ENCODE measurements at regions not wholly inside any gene's neighbourhood (a gene's known extent, or its start where the extent isn't known, plus 50 kb on each side); places are given as distances from the start of the nearest gene placed in this dataset.

DNA sequence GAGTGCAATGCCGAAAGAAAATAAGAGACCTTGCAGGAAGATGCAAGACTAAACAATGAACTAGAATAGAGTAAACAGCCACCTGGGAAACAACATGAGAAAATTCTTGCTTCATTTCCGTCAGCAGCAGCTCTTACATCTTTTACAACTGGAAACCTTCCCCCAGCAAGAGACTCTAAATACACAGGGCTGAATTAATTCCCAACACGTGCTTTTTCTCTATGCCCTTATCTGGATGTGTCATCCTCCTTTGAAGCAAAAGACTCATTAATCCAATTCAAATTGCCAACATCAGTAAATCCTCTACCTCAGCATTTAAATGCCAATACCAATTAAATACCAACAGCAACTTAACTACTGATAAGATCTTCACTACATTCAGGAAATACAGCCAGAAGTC, 99.0 kb upstream of the PDE1C start:
- no peak overlapping the region for H3K27ac ChIP-seq
- H3K4me3 ChIP-seq: no peak overlapping the region
- no peaks in the 10 kb centered on the region for H3K4me1 ChIP-seq
- TF ChIP-seq POLR2AphosphoS5 (IDR thresholded peaks at IDR 0.05; ENCODE audit: insufficient read depth in 1 of 2, low read depth in 1 of 2) (no peak), POLR2A (IDR thresholded peaks at IDR 0.05) (no peak)
- TF ChIP-seq, protein P1, sequence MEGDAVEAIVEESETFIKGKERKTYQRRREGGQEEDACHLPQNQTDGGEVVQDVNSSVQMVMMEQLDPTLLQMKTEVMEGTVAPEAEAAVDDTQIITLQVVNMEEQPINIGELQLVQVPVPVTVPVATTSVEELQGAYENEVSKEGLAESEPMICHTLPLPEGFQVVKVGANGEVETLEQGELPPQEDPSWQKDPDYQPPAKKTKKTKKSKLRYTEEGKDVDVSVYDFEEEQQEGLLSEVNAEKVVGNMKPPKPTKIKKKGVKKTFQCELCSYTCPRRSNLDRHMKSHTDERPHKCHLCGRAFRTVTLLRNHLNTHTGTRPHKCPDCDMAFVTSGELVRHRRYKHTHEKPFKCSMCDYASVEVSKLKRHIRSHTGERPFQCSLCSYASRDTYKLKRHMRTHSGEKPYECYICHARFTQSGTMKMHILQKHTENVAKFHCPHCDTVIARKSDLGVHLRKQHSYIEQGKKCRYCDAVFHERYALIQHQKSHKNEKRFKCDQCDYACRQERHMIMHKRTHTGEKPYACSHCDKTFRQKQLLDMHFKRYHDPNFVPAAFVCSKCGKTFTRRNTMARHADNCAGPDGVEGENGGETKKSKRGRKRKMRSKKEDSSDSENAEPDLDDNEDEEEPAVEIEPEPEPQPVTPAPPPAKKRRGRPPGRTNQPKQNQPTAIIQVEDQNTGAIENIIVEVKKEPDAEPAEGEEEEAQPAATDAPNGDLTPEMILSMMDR (IDR thresholded peaks at IDR 0.05): no peak
- H3K27me3 ChIP-seq: no peaks in the 10 kb centered on the region
- no peak for DNase-seq (ENCODE audit: extremely low spot score in 2 of 2)
- no peaks in the 10 kb centered on the region for H3K36me3 ChIP-seq
- intact Hi-C loops (cut with DNase I): no loop called here
- no peaks in the 10 kb centered on the region for H3K9me3 ChIP-seq

DNA sequence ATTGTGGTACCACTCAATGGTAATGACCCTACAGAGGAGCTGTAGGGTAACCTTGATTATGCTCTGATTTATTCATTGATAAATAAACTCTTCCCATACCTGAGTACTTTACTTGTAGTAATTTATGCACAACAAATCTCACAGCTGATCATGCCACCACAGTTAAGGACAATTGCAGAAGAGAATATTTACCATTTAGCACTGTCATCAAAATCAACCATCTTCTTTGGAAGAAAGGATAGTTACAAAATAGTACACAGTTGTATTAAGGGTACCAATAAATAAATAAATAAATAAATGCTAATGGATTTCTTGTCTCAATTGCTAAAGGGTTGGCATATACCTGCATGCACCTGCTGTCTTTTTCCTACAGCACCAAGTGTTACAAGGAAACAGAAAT, 97.6 kb upstream of the PDE1C start:
- H3K36me3 ChIP-seq: no peaks in the 10 kb centered on the region
- H3K9me3 ChIP-seq: no peaks in the 10 kb centered on the region
- H3K27me3 ChIP-seq: no peaks in the 10 kb centered on the region
- TF ChIP-seq, protein P1 (IDR thresholded peaks at IDR 0.05): no peak
- TF ChIP-seq POLR2A (IDR thresholded peaks at IDR 0.05): no peak
- TF ChIP-seq POLR2AphosphoS5 (IDR thresholded peaks at IDR 0.05; ENCODE audit: insufficient read depth in 1 of 2, low read depth in 1 of 2): no peak
- peaks cover 10% of the 10 kb centered on the region for H3K4me1 ChIP-seq
- intact Hi-C loops (cut with DNase I): no loop called here
- H3K27ac ChIP-seq: no peak overlapping the region
- no peak for DNase-seq (ENCODE audit: extremely low spot score in 2 of 2)
- no peak overlapping the region for H3K4me3 ChIP-seq

DNA sequence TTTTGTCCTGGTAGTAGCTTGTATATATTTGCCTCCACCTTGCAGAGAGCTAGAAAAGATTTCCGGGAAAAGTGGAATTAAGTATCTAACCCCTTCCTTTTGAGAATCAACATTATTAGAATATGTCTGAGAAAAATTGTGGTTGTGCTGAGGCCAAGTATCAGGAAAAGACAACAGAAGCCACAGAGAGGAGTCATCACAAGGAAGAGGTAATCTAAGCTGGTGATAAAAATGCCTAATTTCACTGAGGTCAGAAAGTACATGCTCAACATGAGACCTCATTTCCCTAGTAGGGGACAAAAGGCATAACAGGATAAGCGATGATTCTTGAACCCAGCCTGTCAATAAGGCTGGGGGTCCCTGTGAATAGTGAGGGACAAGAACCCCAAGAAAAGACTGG, 97.0 kb upstream of the PDE1C start:
- no peaks in the 10 kb centered on the region for H3K27me3 ChIP-seq
- no peak for DNase-seq (ENCODE audit: extremely low spot score in 2 of 2)
- H3K4me3 ChIP-seq: no peak overlapping the region
- intact Hi-C loops (cut with DNase I): no loop called here
- H3K36me3 ChIP-seq: no peaks in the 10 kb centered on the region
- H3K9me3 ChIP-seq: no peaks in the 10 kb centered on the region
- TF ChIP-seq POLR2AphosphoS5 (IDR thresholded peaks at IDR 0.05; ENCODE audit: insufficient read depth in 1 of 2, low read depth in 1 of 2) (no peak), POLR2A (IDR thresholded peaks at IDR 0.05) (no peak)
- TF ChIP-seq, protein P1 (IDR thresholded peaks at IDR 0.05): no peak
- H3K4me1 ChIP-seq: peaks cover 16% of the 10 kb centered on the region
- no peak overlapping the region for H3K27ac ChIP-seq

DNA sequence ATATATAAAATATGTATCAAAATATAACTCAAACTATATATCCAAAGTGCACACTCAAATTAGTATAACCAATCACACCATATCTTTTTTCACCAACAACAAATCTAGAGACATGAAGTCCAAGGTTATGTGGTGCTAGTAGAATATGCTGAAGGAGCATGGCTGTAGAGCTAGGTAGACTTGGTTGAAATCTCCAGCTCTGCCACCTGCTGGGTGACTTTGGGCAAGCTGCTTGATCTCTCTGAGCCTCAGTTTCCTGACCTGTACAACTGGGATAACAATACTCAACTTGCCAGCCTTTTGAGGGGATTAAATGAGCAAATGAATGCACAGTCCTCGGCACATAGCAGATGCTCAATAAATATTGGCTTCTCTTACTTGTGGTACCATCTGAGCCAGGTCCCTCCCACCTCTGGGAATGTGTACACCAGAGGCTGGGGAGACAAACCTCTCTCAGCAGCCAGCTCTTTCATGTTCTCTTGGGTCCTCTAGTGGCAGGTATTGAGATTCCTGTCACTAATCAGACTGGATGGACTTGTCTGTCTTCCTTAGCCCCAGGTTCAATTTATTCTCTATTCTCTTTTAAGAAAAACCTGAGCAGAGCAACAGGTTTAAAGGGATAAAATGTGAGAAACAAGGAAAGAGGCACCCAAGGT, 94.3 kb upstream of the PDE1C start:
- Histone ChIP-seq H3K9me3 (no peaks in the 10 kb centered on the region), H3K4me1 (peaks cover 16% of the 10 kb centered on the region), H3K27me3 (no peaks in the 10 kb centered on the region), H3K4me3 (no peak overlapping the region), H3K36me3 (no peaks in the 10 kb centered on the region), H3K27ac (no peak overlapping the region)
- DNase-seq (ENCODE audit: extremely low spot score in 2 of 2): no peak
- TF ChIP-seq POLR2A (IDR thresholded peaks at IDR 0.05) (no peak), POLR2AphosphoS5 (IDR thresholded peaks at IDR 0.05; ENCODE audit: insufficient read depth in 1 of 2, low read depth in 1 of 2) (no peak)
- TF ChIP-seq, protein P1 (IDR thresholded peaks at IDR 0.05): no peak
- intact Hi-C loops (cut with DNase I): no loop called here

DNA sequence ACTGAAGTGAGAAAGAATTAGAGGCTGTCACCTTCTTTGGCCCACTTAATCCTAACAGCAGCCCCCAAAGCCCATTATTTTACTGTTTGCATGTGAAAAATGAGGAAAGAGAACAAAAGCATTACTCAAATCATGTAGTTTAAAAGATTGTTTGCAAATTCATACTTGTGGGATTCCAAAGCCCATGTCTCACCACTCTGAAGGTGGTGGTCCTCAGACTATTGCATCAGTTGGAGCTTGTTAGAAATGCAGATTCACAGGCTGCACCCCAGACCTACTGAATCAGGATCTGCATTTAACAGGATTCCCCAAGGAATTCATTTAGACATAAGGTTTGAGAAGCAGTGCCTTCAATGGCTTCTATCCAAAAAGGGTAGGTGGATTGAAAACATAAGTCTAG, 93.7 kb upstream of the PDE1C start:
- no peak overlapping the region for H3K27ac ChIP-seq
- no peaks in the 10 kb centered on the region for H3K36me3 ChIP-seq
- no peak overlapping the region for H3K4me3 ChIP-seq
- peaks cover 16% of the 10 kb centered on the region for H3K4me1 ChIP-seq
- TF ChIP-seq, protein P1 (IDR thresholded peaks at IDR 0.05): no peak
- TF ChIP-seq POLR2A (IDR thresholded peaks at IDR 0.05): no peak
- TF ChIP-seq POLR2AphosphoS5 (IDR thresholded peaks at IDR 0.05; ENCODE audit: insufficient read depth in 1 of 2, low read depth in 1 of 2): no peak
- H3K27me3 ChIP-seq: no peaks in the 10 kb centered on the region
- no peaks in the 10 kb centered on the region for H3K9me3 ChIP-seq
- no peak for DNase-seq (ENCODE audit: extremely low spot score in 2 of 2)
- intact Hi-C loops (cut with DNase I): no loop called here

Measured in vagina (tissue), 2 donors.